Left lung (tissue), 4 donors: ENCODE measurements at regions not wholly inside any gene's neighbourhood (a gene's known extent, or its start where the extent isn't known, plus 50 kb on each side); places are given as distances from the start of the nearest gene placed in this dataset.
A peak's percentile ranks its signal among the peaks of the same experiment; 100 is the strongest.

Experiments used
- ATAC-seq: fragments of 200-7000 bp; cut with Tn5 transposase; one replicate; pipeline ENCODE4 v1.9.1; 2020; ENCODE audit warnings: moderate library complexity
- DNase-seq, 4 donors: peaks; one replicate each; pipeline ENCODE4 v3.0.0-alpha.2; 2013 to 2020
- H3K27ac ChIP-seq, 2 donors: fragments of 200-600 bp; sonication (generic) in 1 of 2; one replicate each; pipeline versions ENCODE4 v1.5.0 to v1.8.0; 2020 to 2021
- H3K27me3 ChIP-seq, 2 donors: fragments of 200-600 bp; sonication (generic) in 1 of 2; one replicate each; pipeline versions ENCODE4 v1.5.0 to v1.8.0; 2020 to 2021
- H3K36me3 ChIP-seq, 2 donors: fragments of 200-600 bp; sonication (generic) in 1 of 2; one replicate each; pipeline versions ENCODE4 v1.5.0 to v1.8.0; 2020 to 2021
- H3K4me1 ChIP-seq, 2 donors: fragments of 200-600 bp; one replicate each; pipeline ENCODE4 v1.8.0; 2021
- H3K4me3 ChIP-seq, 2 donors: fragments of 200-600 bp; sonication (generic) in 1 of 2; one replicate each; pipeline versions ENCODE4 v1.5.0 to v1.8.0; 2020 to 2021; ENCODE audit warnings: mild to moderate bottlenecking in 1 of 2
- H3K9me3 ChIP-seq, 2 donors: fragments of 200-600 bp; sonication (generic) in 1 of 2; one replicate each; pipeline versions ENCODE4 v1.5.0 to v1.8.0; 2020 to 2021
- intact Hi-C, 2 donors: fragments of 100-400 bp; cut with DNase I; formaldehyde crosslinking; loops; one replicate each; pipeline versions ENCODE4 v1.11.2 to v1.14.2; 2022
- TF ChIP-seq, protein P1 (sequence below), 2 donors: fragments of 200-600 bp; sonication (generic) in 1 of 2; IDR thresholded peaks; one replicate each; pipeline versions ENCODE4 v1.5.0 to v1.8.0; 2021; ENCODE audit warnings: antibody characterized with exemption in 2 of 2
- donor health status: DM: no; HTN: yes; CAD: no.
- donor health status: DM: no; HTN: no; CAD: no.

DNA sequence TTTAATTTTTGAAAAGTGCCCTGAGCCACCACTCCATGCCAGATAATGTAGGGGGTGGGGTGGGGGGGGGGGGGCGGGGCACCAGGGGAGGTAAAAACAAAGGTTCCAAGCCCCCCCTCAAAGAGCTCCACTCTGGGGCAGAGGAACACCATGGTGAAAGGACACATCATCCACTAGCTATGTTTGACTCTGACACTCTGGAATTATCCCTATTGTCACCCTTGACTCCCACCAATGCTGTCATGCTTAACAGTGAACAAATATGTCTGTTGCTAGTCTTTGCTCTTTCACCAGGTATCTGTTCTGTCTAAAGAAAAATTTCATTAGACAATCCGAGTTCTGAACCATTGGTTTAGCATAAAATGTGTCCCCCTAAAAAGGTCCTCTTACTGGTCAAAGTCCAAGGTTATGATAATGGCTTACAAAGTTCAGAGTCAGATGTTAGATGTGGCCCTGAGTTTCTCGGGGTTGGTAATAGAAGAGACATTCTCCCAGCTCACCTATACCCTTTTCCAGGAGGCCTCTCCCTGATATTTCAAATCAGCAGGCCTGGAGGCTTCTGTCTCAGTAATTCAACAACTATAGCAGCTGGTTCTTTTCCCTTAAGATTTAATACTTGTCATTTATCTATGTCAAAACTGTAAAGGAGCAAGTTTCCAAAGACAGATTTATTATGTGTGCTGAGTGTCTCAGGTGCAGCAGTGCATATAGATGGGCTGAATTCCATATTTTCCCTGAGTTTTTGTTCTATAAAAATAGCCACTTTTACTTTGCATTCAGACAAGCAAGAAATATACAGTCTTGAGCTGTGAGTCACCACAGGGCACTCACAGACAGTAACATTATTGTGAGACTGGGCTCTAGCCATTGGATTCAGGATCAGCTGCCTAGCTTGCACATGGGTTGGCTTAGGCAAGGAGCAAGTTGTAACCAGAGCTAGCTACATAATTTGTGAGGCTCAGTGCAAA lies 174.1 kb downstream of the CSNK2A3 start:
- Histone ChIP-seq H3K36me3 (no peaks in the 10 kb centered on the region), H3K4me3 (no peak overlapping the region), H3K4me1 (no peaks in the 10 kb centered on the region), H3K27me3 (no peaks in the 10 kb centered on the region), H3K9me3 (no peaks in the 10 kb centered on the region), H3K27ac (no peak overlapping the region)
- ATAC-seq: peak; percentile 81
- DNase-seq: peak in 1 of 4 donors; percentile 26
- intact Hi-C loops: no loop called here
- TF ChIP-seq, protein P1, sequence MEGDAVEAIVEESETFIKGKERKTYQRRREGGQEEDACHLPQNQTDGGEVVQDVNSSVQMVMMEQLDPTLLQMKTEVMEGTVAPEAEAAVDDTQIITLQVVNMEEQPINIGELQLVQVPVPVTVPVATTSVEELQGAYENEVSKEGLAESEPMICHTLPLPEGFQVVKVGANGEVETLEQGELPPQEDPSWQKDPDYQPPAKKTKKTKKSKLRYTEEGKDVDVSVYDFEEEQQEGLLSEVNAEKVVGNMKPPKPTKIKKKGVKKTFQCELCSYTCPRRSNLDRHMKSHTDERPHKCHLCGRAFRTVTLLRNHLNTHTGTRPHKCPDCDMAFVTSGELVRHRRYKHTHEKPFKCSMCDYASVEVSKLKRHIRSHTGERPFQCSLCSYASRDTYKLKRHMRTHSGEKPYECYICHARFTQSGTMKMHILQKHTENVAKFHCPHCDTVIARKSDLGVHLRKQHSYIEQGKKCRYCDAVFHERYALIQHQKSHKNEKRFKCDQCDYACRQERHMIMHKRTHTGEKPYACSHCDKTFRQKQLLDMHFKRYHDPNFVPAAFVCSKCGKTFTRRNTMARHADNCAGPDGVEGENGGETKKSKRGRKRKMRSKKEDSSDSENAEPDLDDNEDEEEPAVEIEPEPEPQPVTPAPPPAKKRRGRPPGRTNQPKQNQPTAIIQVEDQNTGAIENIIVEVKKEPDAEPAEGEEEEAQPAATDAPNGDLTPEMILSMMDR (IDR thresholded peaks at IDR 0.05): no peak

- Histone ChIP-seq H3K27me3 (no peaks in the 10 kb centered on the region), H3K9me3 (no peaks in the 10 kb centered on the region), H3K36me3 (no peaks in the 10 kb centered on the region), H3K27ac (no peak overlapping the region), H3K4me1 (no peaks in the 10 kb centered on the region), H3K4me3 (no peak overlapping the region)
- DNase-seq: no peak
- ATAC-seq: no peak
- TF ChIP-seq, protein P1 (IDR thresholded peaks at IDR 0.05): no peak
- intact Hi-C loops: no loop called here
Observed at GRCh38 chr11:11177156-11177808, 175.8 kb downstream of the CSNK2A3 start.

DNA sequence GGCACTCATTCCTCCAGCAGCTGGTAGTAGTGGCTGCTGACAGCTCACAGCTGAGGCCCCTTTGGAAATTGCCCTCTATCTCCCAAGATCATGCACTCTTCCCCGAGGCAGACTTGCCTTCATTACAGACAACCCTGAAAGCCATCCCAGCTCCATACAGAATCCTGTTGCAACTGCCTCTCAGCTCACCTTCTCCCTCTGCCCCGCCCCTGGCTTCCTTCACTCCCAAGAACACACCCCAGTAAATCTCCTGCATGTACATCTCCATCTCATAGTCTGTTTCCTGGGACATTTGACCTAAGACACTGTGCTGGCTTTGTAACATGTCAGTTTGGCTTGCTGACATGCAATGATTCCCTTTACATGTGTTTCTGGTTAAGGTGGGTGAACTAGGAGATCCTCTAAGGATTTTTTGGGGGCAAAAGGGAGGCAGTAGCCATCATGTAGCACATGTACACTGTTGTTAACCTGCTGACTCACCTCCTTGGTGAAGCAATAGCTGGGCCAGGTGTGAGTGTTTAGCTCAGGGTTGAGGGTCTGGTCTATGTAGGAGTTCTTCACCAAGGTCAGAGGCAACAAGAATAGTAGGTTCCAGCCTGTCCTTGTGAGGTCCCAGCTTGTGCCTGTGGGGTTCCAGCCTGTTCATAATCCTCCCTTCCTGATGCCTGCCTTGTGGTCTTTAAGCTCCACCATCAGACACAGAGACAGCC lies 179.6 kb downstream of the CSNK2A3 start:
- intact Hi-C loops: no loop called here
- H3K4me3 ChIP-seq: no peak overlapping the region
- TF ChIP-seq, protein P1 (IDR thresholded peaks at IDR 0.05): no peak
- DNase-seq: no peak
- no peaks in the 10 kb centered on the region for H3K27me3 ChIP-seq
- no peak overlapping the region for H3K27ac ChIP-seq
- no peak for ATAC-seq
- no peaks in the 10 kb centered on the region for H3K9me3 ChIP-seq
- H3K36me3 ChIP-seq: no peaks in the 10 kb centered on the region
- no peaks in the 10 kb centered on the region for H3K4me1 ChIP-seq

GRCh38 chr11:11171854-11172253 lies 181.2 kb downstream of the CSNK2A3 start:
- Histone ChIP-seq H3K27ac (no peak overlapping the region), H3K27me3 (no peaks in the 10 kb centered on the region)

More at GRCh38 chr11:11171854-11172253, 181.2 kb downstream of the CSNK2A3 start:
- intact Hi-C loops: no loop called here
- Histone ChIP-seq H3K4me3 (no peak overlapping the region), H3K9me3 (no peaks in the 10 kb centered on the region), H3K36me3 (no peaks in the 10 kb centered on the region), H3K4me1 (no peaks in the 10 kb centered on the region)
- ATAC-seq: no peak
- no peak for DNase-seq
- TF ChIP-seq, protein P1 (IDR thresholded peaks at IDR 0.05): no peak
